HG03460 (cell line): ENCODE measurements at regions not wholly inside any gene's neighbourhood (a gene's known extent, or its start where the extent isn't known, plus 50 kb on each side); places are given as distances from the start of the nearest gene placed in this dataset.

Experiments
- ATAC-seq: cut with Tn5 transposase; IDR thresholded peaks from one replicate; pipeline ENCODE4 v1.9.1; 2021; ENCODE audit not compliant: unreplicated experiment

DNA sequence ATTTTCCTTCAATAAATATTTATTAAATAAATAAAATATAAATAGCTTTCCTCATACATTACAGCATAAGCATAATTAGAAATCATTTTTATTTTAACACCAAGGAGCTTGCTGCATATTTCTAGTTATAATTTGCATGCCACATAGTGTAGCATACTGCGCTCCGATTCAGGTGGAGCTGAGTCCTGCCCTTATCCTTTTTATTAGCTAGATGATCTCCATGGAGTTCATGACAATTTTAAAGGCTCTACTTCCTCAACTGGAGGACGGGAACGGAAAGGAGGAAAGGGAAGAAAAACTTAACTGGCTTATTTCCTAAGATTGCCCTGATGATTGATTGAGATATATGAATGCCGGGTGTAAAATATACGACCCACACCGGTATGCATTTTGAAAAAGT is 385.2 kb downstream of the PLK2 start:
- ATAC-seq, result no peak

DNA sequence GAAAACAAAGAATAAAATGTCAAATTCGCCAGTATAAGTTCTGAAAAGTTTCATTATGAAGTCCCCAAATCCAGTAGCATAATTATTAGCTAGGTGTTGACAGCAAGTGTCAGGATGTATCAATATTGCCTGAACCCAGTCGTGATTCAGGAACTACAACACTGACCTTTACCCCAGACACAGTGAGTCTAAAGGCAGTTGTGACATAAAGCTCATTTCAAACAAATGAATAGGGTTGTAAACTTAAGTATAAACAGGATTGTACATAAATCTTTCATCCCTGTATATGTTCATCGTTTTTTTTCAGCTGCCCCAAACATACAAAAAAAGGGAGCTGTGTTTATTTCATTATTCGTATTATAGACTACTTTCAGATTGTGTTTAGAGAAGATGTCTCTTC is 385.7 kb downstream of the PLK2 start:
- ATAC-seq, result no peak

DNA sequence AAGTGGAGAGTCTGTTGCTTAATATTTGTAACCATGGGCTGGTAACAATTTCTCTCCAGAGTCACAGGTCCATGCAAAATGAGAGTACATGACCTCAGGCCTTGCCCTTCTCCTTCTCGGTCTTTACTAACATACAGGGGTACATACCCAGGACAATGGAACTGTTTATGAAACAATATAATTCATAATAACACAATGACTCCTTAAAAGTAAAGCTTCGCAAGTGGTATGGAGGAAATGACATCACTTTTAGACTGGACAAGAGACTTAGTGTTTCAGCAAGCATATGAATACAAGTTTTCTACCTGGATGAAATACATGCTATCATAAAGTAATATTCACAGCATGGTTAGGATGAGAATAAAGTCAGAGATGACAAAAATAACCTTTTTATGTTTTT is 386.6 kb downstream of the PLK2 start:
- no peak for ATAC-seq

DNA sequence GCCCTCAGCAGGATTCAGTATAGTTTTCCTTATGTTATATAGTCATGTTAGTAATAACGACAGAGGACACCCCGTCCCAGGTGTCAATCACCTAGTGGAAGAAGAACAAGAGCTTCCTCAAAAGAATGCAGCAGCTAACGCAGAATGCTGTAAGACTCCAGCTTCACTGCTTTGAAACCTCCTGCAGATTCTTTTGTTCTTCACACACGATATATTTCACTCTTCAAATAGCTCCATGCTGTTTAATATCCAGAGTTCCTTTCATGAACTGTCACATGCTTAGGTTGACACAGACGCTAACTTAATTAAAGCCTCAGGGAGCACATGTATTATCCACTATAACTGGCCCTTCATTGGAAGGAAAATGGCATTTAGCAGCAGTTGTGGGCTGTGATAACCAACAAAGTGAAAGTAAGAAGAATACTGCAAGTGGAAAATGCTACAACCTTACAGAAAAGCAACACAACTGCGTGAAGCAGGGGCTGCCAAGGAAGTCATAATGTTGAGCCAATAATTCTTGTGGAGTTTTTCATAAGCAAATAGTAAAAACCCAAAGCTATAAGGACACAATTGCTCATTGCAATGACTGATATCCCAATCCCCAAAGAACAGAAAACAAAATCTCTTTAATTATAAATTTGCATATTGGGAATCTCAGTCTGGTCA is 387.5 kb downstream of the PLK2 start:
- ATAC-seq, result no peak

DNA sequence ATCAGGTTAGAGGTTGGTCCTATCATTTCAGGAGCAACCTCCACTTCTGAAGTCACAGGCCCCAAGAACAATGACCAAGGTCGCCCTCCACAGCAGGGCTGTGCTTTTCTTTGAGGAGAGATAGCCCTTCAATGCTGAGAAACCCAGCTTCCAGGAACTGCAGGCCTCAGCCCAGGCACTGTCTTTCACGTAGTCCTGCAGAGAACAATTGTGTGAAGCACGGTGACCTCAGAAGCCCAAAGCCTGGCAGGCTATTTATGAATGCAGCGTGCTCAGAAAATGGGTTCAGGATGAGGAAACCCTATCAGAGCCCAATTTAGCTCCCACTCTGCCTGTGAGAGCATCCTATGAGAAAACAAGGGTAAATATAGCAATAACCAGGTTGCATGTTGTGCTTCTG is 388.3 kb downstream of the PLK2 start:
- ATAC-seq, result no peak

DNA sequence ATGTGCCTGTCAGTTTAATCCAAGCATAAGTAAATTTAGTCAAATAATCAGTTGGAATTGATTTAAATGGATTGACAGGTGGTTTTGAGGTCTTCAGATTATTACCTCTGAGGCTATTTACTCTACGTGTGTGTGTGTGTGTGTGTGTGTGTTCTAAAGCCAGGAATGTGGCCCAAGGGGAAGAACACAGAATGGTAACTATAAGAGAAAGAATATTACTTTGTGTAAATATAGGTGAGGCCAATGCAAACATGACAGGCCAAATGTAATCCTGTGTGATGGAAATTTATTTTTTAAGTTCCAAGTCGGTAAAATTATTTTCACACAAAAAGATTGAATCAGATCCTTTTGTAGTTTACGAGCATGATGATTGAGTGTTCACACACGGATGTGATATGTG is 390.0 kb downstream of the PLK2 start:
- no peak for ATAC-seq

DNA sequence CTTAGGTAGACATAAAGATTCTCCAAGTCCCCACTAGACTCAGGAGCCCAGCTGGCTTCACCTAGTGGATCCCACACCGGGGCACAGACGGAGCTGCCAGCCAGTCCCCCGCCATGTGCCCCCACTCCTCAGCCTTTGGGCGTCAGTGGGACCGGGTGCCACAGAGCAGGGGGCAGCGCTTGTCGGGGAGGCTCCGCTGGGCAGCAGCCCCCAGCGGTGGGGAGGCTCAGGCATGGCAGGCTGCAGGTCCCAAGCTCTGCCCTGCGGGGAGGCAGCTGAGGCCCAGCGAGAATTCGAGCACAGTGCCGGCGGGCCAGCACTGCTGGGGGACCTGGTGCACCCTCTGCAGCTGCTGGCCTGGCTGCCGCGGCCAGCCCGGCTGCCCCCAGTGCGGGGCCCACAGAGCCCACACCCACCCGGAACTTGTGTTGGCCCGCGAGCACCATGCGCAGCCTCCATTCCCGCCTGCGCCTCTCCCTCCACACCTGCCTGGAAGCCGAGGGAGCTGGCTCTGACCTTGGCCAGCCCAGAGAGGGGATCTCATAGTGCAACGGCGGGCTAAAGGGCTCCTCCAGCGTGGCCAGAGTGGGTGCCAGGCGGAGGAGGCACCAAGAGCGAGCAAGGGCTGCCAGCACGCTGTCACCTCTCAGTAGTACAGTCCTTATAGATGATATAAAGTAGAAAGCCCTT is 390.7 kb downstream of the PLK2 start:
- no peak for ATAC-seq

DNA sequence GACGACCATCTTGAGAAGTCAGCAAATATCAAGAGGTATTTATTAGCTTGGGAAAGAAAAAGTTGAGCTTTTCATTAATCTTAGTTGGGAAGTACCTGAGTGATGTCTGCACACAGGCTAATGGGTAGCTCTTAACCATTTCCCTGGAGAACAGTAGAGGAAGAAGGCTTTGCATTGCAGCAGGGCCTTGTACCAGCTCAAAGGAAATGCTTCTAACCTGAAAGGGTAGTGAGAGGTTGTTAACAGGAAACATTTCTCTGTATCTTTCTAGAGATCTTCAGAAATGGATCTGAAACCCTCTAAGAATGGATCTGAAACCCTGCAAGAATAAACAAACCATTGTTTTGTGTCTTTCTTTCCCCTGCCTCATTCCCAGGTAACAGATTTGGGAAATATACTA is 393.3 kb downstream of the PLK2 start:
- no peak for ATAC-seq

DNA sequence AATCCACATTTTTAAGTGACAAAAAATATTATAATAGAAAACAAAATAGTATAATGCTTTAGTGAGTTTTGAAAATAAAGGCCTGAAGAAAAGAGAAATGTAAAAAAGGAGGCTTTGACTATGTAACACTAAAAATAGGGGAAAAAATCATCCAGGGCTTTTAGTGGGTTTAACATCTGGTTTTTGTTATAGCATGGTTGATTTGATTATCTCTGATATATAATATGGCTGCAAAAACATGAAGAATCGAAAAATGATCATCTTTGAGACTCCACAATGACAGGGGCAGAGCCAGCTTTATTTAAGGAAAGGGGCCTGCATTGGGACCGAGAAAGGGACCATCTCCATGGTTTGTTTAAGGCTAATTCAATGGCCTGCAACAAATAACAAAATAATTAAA is 393.8 kb downstream of the PLK2 start:
- ATAC-seq, result no peak

DNA sequence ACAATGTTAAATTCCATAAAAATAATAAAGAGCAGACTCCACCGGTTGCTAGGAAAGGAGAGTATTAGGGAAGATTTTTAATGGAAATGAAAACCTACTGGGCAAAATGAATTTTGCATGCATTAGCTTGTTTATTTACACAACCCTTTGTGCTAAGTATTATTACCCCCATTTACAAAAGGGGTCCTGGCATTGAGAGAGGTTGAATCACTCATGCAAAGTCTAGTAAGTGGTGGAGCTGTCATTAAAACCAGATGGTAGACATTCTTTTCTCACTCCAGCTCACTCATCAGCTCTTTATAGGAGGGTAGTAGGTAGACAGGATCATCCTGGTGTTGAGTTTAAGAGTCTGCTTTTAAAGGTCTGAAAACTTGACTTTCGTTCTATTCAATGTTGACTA is 395.1 kb downstream of the PLK2 start:
- no peak for ATAC-seq

DNA sequence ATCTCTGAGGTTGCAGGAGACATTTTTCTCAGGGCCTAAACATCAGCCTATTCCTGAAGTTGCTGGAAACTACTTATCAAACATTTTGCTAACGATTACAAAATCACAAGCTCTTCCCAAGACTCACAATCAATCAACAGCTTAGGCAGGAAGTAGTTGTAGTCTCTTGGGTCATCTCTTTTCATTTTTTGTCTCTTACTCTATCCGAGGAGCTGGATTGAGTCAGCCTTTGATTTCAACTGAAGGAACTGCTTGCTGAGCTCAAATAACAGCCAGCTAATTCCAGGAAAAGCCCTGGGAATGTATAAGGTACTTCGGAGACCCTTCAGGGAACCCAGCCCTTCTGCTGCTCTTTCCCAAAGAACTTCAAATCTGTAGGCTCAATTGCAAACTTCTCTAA is 398.9 kb downstream of the PLK2 start:
- ATAC-seq, result no peak

DNA sequence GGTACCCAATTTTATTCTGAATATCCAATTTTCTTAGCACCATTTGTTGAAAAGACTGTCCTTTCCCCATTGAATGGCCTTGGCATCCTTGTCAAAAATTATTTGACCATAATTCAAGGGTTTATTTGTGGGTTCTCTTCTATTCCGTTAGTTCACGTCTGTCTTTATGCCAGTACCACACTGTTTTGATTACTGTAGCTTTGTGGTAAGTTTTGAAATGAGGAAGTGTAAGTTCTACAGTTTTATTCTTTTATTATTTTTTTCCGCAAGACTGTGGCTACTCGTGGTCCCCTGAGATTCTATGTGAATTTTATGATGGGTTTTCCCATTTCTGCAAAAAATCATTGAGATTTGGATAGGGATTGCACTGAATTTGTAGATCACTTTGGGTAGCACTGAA is 402.6 kb downstream of the PLK2 start:
- no peak for ATAC-seq

DNA sequence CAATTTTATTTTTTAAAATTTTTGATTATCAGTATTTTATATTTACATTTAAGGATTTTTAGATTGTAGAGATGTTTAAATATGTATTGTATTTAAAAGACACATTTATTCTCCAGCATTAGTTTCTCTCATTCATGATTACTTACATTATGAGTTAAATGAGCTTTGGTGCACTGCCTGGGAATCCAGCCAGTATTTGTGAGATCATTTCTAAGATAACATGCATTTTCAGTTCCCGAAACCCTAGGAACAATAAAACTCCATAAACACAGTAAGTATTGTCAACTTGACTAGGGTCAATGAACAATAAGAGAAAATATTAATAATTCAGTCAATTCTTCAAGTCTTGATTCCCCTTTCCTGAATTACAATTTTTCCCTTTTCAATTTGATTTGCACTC is 403.3 kb downstream of the PLK2 start:
- no peak for ATAC-seq

DNA sequence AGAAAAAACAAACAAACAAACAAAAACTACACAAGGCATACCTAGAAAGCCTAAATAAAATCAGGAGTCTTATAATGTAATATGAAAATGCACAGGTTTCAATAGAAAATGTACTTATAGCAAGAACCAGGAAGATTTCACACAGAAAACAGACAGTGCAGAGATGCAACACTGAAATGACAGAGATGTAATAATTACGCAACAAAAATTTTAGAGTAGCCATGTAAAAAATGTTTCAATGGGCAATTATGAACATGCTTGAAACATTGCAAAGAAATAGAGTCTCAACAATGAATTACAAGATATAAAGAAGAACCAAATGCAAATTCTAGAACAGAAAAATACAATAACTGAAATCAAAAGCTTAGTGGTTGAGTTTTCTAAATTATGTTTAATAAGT is 405.9 kb downstream of the PLK2 start:
- no peak for ATAC-seq

DNA sequence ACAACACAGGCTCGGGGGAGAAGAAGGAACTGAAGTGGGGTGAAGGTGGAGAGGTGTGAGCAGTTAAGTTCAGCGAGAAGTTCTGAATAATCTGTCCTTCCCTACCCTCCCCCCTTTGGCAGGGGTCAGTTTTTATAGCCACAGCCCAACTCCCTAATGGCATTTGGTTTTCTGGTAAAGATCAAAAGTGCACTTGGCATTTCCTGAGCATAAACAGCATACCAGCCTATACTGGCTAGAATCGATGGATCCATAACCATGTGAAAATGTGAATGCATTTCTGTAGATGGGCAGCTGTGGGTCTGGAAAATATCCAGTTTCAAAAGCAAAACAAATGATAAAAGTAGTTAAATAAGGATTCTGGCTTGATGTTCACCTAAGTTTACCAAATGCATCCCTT is 410.9 kb downstream of the PLK2 start:
- ATAC-seq, result no peak

DNA sequence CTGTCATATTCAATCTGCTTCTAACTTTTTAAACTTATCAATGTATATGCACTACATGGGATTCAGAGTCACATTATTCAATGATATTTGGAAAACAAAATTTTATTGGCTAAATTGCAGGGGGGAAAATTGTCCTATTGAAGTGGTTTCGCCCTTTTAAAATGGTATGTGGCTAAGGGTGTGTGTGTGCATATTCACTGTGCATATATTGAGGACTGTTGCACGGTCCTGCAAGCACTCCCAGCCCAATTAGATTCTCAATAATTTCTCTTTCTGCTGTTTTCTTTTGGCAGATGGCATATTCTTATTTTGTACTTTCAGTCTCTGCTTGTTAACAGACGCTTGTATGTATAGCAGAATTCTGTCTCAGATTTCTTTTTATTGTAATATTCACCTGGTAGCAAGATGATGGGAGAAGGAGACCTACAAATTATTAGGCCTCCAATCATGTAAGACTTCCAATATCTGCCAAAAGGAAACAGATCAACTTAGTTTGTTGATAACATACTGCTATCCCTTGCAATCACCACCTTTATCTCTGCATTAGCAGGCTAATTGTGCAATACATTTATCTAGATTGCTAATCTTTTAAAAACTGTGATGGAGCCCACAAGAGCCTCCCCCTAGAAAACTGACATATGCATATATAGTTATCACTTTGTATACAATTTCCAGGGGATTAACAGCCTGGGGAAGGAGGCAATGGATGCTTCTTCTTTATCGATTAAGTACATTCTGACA is 411.5 kb downstream of the PLK2 start:
- ATAC-seq, result no peak

DNA sequence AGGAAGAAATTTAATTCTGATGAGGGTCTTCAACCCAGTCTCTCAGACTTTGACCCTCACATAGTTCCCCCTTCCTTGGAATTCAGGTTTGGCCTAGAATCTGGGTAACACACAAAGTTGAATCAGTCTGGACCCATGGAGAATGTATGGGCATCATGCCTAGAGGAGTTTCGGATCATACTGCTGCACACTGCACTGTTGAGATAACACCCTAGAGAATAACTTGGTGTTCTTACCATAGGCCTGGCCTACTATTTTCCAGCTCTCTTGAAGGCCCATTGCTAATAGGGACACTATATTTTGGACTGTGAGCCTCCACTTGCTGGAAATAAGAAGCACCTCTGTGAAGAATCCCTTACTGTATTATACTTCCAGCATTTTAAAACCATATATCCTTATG is 413.5 kb downstream of the PLK2 start:
- no peak for ATAC-seq

DNA sequence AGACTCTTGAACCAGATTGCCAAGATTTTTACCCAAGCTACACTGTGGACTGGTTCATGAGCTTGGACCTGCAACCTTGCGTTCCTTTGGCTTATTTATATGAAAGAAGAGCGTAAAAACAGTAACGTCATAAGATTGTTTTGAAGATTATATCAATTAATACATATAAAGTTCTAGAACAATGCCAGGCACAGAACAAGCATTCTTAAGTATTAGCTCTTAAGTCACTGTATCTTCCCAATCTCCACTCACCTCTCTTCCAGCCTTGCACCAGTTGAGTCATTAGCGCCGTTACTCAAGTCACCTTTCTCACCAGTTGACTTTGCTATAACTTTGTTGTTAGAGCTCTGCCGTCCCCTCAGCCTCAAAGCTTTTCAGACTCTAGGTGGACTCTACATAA is 415.7 kb downstream of the PLK2 start:
- no peak for ATAC-seq

DNA sequence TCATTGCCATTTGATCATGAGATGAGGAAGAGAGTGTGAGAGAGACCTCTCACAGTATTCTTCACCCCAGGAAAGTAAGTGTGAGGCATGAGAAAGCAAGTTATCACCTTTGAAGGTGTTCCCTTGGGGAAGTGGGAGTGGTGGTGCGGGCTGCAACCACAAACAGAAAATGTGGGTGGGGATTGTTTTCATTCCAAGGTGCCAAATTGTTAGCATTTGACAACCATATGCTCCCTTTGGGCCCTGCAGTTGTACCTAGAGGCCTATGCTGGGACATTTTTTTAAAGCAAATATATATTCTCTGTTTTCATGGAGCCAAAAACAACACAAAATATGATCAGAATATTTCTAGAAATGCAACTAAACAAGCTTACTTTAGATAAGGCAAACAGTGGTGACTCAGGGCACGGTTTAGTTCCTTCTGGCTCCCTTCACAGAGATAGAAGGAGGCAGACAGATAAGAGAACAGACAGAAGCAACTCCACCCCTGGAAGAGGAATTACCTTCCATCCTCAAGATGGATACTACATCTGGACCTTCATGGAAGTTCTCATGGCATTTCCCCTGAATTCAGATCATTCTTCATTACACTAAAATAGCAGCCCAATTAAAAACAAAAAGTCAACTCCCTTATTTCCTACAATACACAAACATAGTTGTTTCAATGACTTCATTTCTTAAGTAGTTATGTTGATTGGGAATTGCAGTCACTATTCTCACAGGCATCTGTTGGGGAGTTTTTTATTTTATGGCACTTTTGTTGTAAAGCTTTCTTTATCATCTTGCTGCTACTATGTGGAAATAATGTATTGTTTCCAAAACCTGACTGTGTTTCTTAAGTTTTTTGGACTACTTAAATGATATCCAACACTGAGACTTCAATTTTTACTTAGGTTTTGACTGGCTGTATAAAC is 416.6 kb downstream of the PLK2 start:
- no peak for ATAC-seq

DNA sequence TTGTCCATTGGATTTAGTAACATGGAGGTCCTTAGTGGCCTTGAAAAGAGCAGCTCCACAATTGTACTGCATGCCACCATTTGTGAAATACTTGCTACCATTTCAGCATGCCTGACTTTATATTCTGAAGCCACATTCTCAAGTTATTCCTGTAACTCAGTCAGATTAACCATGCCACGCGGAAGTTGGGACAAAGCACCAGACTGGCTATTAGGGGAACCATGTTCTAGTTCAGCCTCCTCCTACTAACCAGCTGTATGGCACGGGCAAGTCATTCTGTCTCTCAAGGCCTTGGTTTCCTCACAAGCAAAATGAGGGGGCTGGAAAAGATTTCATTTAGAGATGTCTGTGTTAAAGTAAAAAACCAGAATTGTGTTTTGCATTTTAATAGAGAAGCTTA is 418.0 kb downstream of the PLK2 start:
- ATAC-seq, result no peak

DNA sequence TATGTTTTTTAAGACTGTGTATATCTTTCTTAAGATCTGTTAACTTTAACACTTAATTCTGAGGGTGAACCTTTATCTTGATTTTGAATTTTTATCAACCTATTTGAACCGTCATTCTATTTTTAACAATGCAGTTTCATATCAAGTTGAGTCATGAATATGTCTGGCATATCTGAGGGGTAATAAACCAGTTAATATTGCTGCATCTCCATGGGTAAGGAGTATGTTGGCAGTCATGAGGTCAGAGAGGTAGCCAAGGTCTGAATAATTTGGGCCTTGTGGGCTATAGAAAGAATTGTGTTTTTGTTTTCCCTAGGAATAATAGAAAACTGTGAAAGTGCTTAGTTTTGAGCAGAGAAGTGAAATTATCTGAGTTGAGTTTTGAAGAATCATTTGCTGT is 419.0 kb downstream of the PLK2 start:
- no peak for ATAC-seq
